ENCODE measurements at regions not wholly inside any gene's neighbourhood (a gene's known extent, or its start where the extent isn't known, plus 50 kb on each side); places are given as distances from the start of the nearest gene placed in this dataset.

- TF ChIP-seq POLR2AphosphoS5 (IDR thresholded peaks at IDR 0.05; ENCODE audit: low read depth, low read length) (no peak), SPI1 (IDR thresholded peaks at IDR 0.05; ENCODE audit: low read depth, low read length) (no peak), POLR2A (IDR thresholded peaks at IDR 0.05; ENCODE audit: low read depth, low read length) (no peak), PAX5 (IDR thresholded peaks at IDR 0.05; ENCODE audit: insufficient read depth, low read length, severe bottlenecking) (no peak), POU2F2 (IDR thresholded peaks at IDR 0.05; ENCODE audit: low read depth, low read length) (no peak), TAF1 (IDR thresholded peaks at IDR 0.05; ENCODE audit: low read depth, low read length) (no peak)
Observed at GRCh38 chr13:104595511-104595910, 1529.3 kb upstream of the SLC10A2 start.

Measured in GM12891 (cell line).